MM.1S (cell line): ENCODE measurements at regions not wholly inside any gene's neighbourhood (a gene's known extent, or its start where the extent isn't known, plus 50 kb on each side); places are given as distances from the start of the nearest gene placed in this dataset.

Source experiments
- DNase-seq: peaks from one replicate; pipeline ENCODE4 v3.0.0-alpha.2; 2015
- H2AFZ ChIP-seq: fragments of 300-600 bp; sonication (generic); 2 replicates; pipeline ENCODE4 v1.6.0; 2016; ENCODE audit warnings: antibody characterized with exemption, low read length
- H3F3A ChIP-seq: fragments of 300-600 bp; sonication (generic); 2 replicates; pipeline ENCODE4 v1.6.1; 2016; ENCODE audit warnings: mild to moderate bottlenecking, antibody characterized with exemption, low read length, moderate library complexity, mixed read lengths; ENCODE audit not compliant: insufficient read depth
- H3K27ac ChIP-seq: fragments of 300-600 bp; sonication (generic); 2 replicates; pipeline ENCODE4 v1.5.1; 2016; ENCODE audit warnings: mild to moderate bottlenecking, low read length
- H3K27me3 ChIP-seq: fragments of 300-600 bp; sonication (generic); replicated peaks from 2 replicates; pipeline ENCODE4 v1.6.0; 2016; ENCODE audit warnings: low read length; ENCODE audit not compliant: insufficient read depth
- H3K36me3 ChIP-seq: fragments of 300-600 bp; sonication (generic); replicated peaks from 2 replicates; pipeline ENCODE4 v1.6.1; 2016; ENCODE audit warnings: mild to moderate bottlenecking, low read length, mixed read lengths; ENCODE audit not compliant: insufficient read depth
- H3K4me1 ChIP-seq: fragments of 300-600 bp; sonication (generic); 2 replicates; pipeline ENCODE4 v1.6.1; 2016; ENCODE audit warnings: low read length, mixed read lengths
- H3K4me2 ChIP-seq: fragments of 300-600 bp; sonication (generic); 2 replicates; pipeline ENCODE4 v1.6.0; 2016; ENCODE audit warnings: low read depth, low read length
- H3K4me3 ChIP-seq: fragments of 300-600 bp; sonication (generic); 2 replicates; pipeline ENCODE4 v1.5.1; 2016; ENCODE audit warnings: low read length, mixed read lengths
- H3K79me2 ChIP-seq: fragments of 300-600 bp; sonication (generic); 2 replicates; pipeline ENCODE4 v1.6.1; 2016; ENCODE audit warnings: mixed run types, low read length, mixed read lengths
- H3K9ac ChIP-seq: fragments of 300-600 bp; sonication (generic); 2 replicates; pipeline ENCODE4 v1.6.1; 2016; ENCODE audit warnings: low read length, mixed read lengths
- H3K9me2 ChIP-seq: fragments of 300-600 bp; sonication (generic); replicated peaks from 2 replicates; pipeline ENCODE4 v1.6.1; 2016; ENCODE audit warnings: mild to moderate bottlenecking, low read length, mixed read lengths; ENCODE audit not compliant: insufficient read depth
- H3K9me3 ChIP-seq: fragments of 300-600 bp; sonication (generic); replicated peaks from 2 replicates; pipeline ENCODE4 v1.6.1; 2016; ENCODE audit warnings: mild to moderate bottlenecking, low read length, mixed read lengths; ENCODE audit not compliant: insufficient read depth
- H4K20me1 ChIP-seq: fragments of 300-600 bp; sonication (generic); 2 replicates; pipeline ENCODE4 v1.6.1; 2016; ENCODE audit warnings: mild to moderate bottlenecking, low read length, moderate library complexity, mixed read lengths; ENCODE audit not compliant: insufficient read depth
- CTCF ChIP-seq: fragments of 300-600 bp; sonication (generic); IDR thresholded peaks from 2 replicates; pipeline ENCODE4 v1.5.1; 2016; ENCODE audit warnings: antibody characterized with exemption, low read length, mixed read lengths
- EZH2 ChIP-seq: fragments of 300-600 bp; sonication (generic); optimal IDR thresholded peaks from 2 replicates; pipeline ENCODE3; 2017; ENCODE audit warnings: low read depth, mild to moderate bottlenecking, antibody characterized with exemption, low read length, mixed read lengths
- EZH2phosphoT487 ChIP-seq: fragments of 300-600 bp; sonication (generic); IDR thresholded peaks from 2 replicates; pipeline ENCODE4 v1.6.1; 2018; ENCODE audit warnings: antibody characterized with exemption, low read length

- H3K27me3 ChIP-seq = no peaks in the 10 kb centered on the region
- TF ChIP-seq EZH2 (no peak), EZH2phosphoT487 (no peak), CTCF (no peak)
- no peaks in the 10 kb centered on the region for H3K36me3 ChIP-seq
- H3K79me2 ChIP-seq = no peaks in the 10 kb centered on the region
- no peak overlapping the region for H3K27ac ChIP-seq
- no peaks in the 10 kb centered on the region for H3K9me2 ChIP-seq
- no peak overlapping the region for H3K4me2 ChIP-seq
- no peaks in the 10 kb centered on the region for H3F3A ChIP-seq
- no peaks in the 10 kb centered on the region for H3K9me3 ChIP-seq
- no peaks in the 10 kb centered on the region for H3K4me1 ChIP-seq
- no peak overlapping the region for H3K4me3 ChIP-seq
- no peak for DNase-seq
- no peak overlapping the region for H3K9ac ChIP-seq
- H4K20me1 ChIP-seq = no peaks in the 10 kb centered on the region
- H2AFZ ChIP-seq = no peak overlapping the region
Measured at GRCh38 chr10:78543749-78544362, 510.2 kb downstream of the RPS24 start.

- no peaks in the 10 kb centered on the region for H3K79me2 ChIP-seq
- no peak for DNase-seq
- H3K9ac ChIP-seq = no peak overlapping the region
- no peak overlapping the region for H3K4me2 ChIP-seq
- no peaks in the 10 kb centered on the region for H3K27me3 ChIP-seq
- no peak overlapping the region for H3K4me3 ChIP-seq
- TF ChIP-seq EZH2 (no peak), EZH2phosphoT487 (no peak), CTCF (no peak)
- no peaks in the 10 kb centered on the region for H3K36me3 ChIP-seq
- no peaks in the 10 kb centered on the region for H3F3A ChIP-seq
- no peaks in the 10 kb centered on the region for H3K9me2 ChIP-seq
- no peaks in the 10 kb centered on the region for H4K20me1 ChIP-seq
- no peak overlapping the region for H3K27ac ChIP-seq
- H2AFZ ChIP-seq = no peak overlapping the region
- no peaks in the 10 kb centered on the region for H3K9me3 ChIP-seq
- no peaks in the 10 kb centered on the region for H3K4me1 ChIP-seq
Measured at GRCh38 chr10:78544423-78545090, 510.9 kb downstream of the RPS24 start.

GRCh38 chr10:78545756-78546155 is 512.1 kb downstream of the RPS24 start:
- Histone ChIP-seq H3K4me3 (no peak overlapping the region), H4K20me1 (no peaks in the 10 kb centered on the region), H3K9me3 (no peaks in the 10 kb centered on the region), H3K27ac (no peak overlapping the region), H3K9me2 (no peaks in the 10 kb centered on the region), H3K9ac (no peak overlapping the region), H3K79me2 (no peaks in the 10 kb centered on the region), H3F3A (no peaks in the 10 kb centered on the region), H3K4me1 (no peaks in the 10 kb centered on the region), H3K4me2 (no peak overlapping the region), H3K27me3 (no peaks in the 10 kb centered on the region), H2AFZ (no peak overlapping the region), H3K36me3 (no peaks in the 10 kb centered on the region)
- no peak for DNase-seq
- TF ChIP-seq EZH2phosphoT487 = no peak
- TF ChIP-seq EZH2 = no peak
- no peak for TF ChIP-seq CTCF
